Trophoblast cell (in vitro differentiated cells and primary cell): ENCODE measurements at regions not wholly inside any gene's neighbourhood (a gene's known extent, or its start where the extent isn't known, plus 50 kb on each side); places are given as distances from the start of the nearest gene placed in this dataset.

Experiments used
- DNase-seq, 2 donors: peaks; one replicate each; pipeline ENCODE4 v3.0.0-alpha.2; 2016
- H2AFZ ChIP-seq: 2 replicates; pipeline ENCODE4 v1.6.1; 2013; ENCODE audit warnings: low read length, moderate library complexity, mild to moderate bottlenecking; ENCODE audit not compliant: insufficient read depth, poor library complexity
- H2AK5ac ChIP-seq: 2 replicates; pipeline ENCODE4 v1.6.1; 2013; ENCODE audit warnings: mild to moderate bottlenecking, low read length
- H2BK120ac ChIP-seq: 2 replicates; pipeline ENCODE4 v1.6.1; 2013; ENCODE audit warnings: low read length, mild to moderate bottlenecking, moderate library complexity; ENCODE audit not compliant: insufficient read depth, poor library complexity
- H2BK12ac ChIP-seq: 2 replicates; pipeline ENCODE4 v1.6.1; 2013; ENCODE audit warnings: mild to moderate bottlenecking, low read length, moderate library complexity
- H2BK5ac ChIP-seq: 2 replicates; pipeline ENCODE4 v1.6.1; 2013; ENCODE audit warnings: low read length, low read depth, moderate library complexity, mild to moderate bottlenecking; ENCODE audit not compliant: poor library complexity
- H3K14ac ChIP-seq: 2 replicates; pipeline ENCODE4 v1.6.1; 2013; ENCODE audit warnings: mild to moderate bottlenecking, low read length
- H3K18ac ChIP-seq: 2 replicates; pipeline ENCODE4 v1.6.1; 2013; ENCODE audit warnings: mild to moderate bottlenecking, low read length
- H3K23ac ChIP-seq: 2 replicates; pipeline ENCODE4 v1.6.1; 2013; ENCODE audit warnings: low read length
- H3K27ac ChIP-seq: 2 replicates; pipeline ENCODE4 v1.5.1; 2013; ENCODE audit warnings: low read depth, mild to moderate bottlenecking, inconsistent platforms, low read length, moderate library complexity
- H3K27me3 ChIP-seq: 2 replicates; pipeline ENCODE4 v1.6.1; 2013; ENCODE audit warnings: inconsistent platforms, mild to moderate bottlenecking, low read length, moderate library complexity; ENCODE audit not compliant: insufficient read depth
- H3K36me3 ChIP-seq, 2 experiments: 1 replicate in 1 of 2; 2 replicates in 1 of 2; pipeline ENCODE4 v1.6.1; 2013; ENCODE audit warnings: low read length in 2 of 2, mild to moderate bottlenecking in 2 of 2, moderate library complexity in 1 of 2; ENCODE audit not compliant: insufficient read depth in 2 of 2, control insufficient read depth in 1 of 2
- H3K4ac ChIP-seq: 2 replicates; pipeline ENCODE4 v1.6.1; 2013; ENCODE audit warnings: low read depth, mild to moderate bottlenecking, low read length, moderate library complexity
- H3K4me1 ChIP-seq, 2 experiments: 1 replicate in 1 of 2; 2 replicates in 1 of 2; pipeline ENCODE4 v1.6.1; 2013; ENCODE audit warnings: low read length in 2 of 2, mild to moderate bottlenecking in 2 of 2, moderate library complexity in 1 of 2; ENCODE audit not compliant: insufficient read depth in 2 of 2, control insufficient read depth in 1 of 2
- H3K4me2 ChIP-seq: 2 replicates; pipeline ENCODE4 v1.6.1; 2013; ENCODE audit warnings: inconsistent platforms, mild to moderate bottlenecking, low read length, moderate library complexity
- H3K4me3 ChIP-seq: 2 replicates; pipeline ENCODE4 v1.5.1; 2013; ENCODE audit warnings: mild to moderate bottlenecking, low read depth, low read length, inconsistent platforms
- H3K79me1 ChIP-seq: one replicate; pipeline ENCODE4 v1.6.1; 2013; ENCODE audit warnings: low read length
- H3K79me2 ChIP-seq: 2 replicates; pipeline ENCODE4 v1.6.1; 2013; ENCODE audit warnings: low read length, mild to moderate bottlenecking; ENCODE audit not compliant: control insufficient read depth, insufficient read depth, poor library complexity
- H3K9ac ChIP-seq: 2 replicates; pipeline ENCODE4 v1.6.1; 2013; ENCODE audit warnings: mild to moderate bottlenecking, low read length
- H3K9me3 ChIP-seq: 2 replicates; pipeline ENCODE4 v1.6.1; 2013; ENCODE audit warnings: low read depth, mild to moderate bottlenecking, control low read depth, inconsistent platforms, low read length; ENCODE audit not compliant: insufficient read depth
- H4K12ac ChIP-seq: 2 replicates; pipeline ENCODE4 v1.6.1; 2013; ENCODE audit warnings: low read depth, mild to moderate bottlenecking, low read length, moderate library complexity
- H4K8ac ChIP-seq: 2 replicates; pipeline ENCODE4 v1.6.1; 2013; ENCODE audit warnings: low read depth, mild to moderate bottlenecking, low read length, moderate library complexity
- H4K91ac ChIP-seq: one replicate; pipeline ENCODE4 v1.6.1; 2013; ENCODE audit warnings: low read depth, mild to moderate bottlenecking, low read length, moderate library complexity
- WGBS: extraction: QIAGEN DNeasy Blood & Tissue Kit; methylation state at CpG from one replicate; pipeline ENCODE4 v1.1.7; 2013; ENCODE audit warnings: missing lambda C conversion rate; ENCODE audit not compliant: insufficient read length, insufficient coverage; ENCODE audit errors: extremely low coverage; 5-methylcytosine and 5-hydroxymethylcytosine counted together

- Histone ChIP-seq H3K14ac (no peak overlapping the region), H3K4me1 (no peaks in the 10 kb centered on the region), H3K9ac (no peak overlapping the region), H2AFZ (no peak overlapping the region), H3K36me3 (no peaks in the 10 kb centered on the region), H3K4ac (no peak overlapping the region), H3K18ac (no peak overlapping the region), H2AK5ac (no peak overlapping the region), H4K8ac (no peak overlapping the region), H2BK5ac (no peak overlapping the region), H2BK120ac (no peak overlapping the region), H3K9me3 (no peaks in the 10 kb centered on the region), H4K91ac (no peak overlapping the region), H3K79me1 (no peaks in the 10 kb centered on the region), H3K23ac (no peak overlapping the region), H3K4me3 (no peak overlapping the region), H3K27ac (no peak overlapping the region), H4K12ac (no peak overlapping the region), H3K27me3 (no peaks in the 10 kb centered on the region), H3K79me2 (no peaks in the 10 kb centered on the region), H2BK12ac (no peak overlapping the region), H3K4me2 (no peak overlapping the region)
- DNase-seq: no peak
- WGBS: no CpG with 5 or more reads among the region's 5 CpGs
Measured at GRCh38 chr2:18750672-18751554, 161.5 kb upstream of the NT5C1B start.

- no peak overlapping the region for H3K27ac ChIP-seq
- no peaks in the 10 kb centered on the region for H3K79me1 ChIP-seq
- no peak overlapping the region for H3K4ac ChIP-seq
- no peak overlapping the region for H3K18ac ChIP-seq
- no peaks in the 10 kb centered on the region for H3K36me3 ChIP-seq
- WGBS: no CpG with 5 or more reads among the region's 2 CpGs
- no peaks in the 10 kb centered on the region for H3K9me3 ChIP-seq
- H2BK12ac ChIP-seq: no peak overlapping the region
- H3K23ac ChIP-seq: no peak overlapping the region
- no peak overlapping the region for H4K8ac ChIP-seq
- no peak overlapping the region for H3K9ac ChIP-seq
- H4K91ac ChIP-seq: no peak overlapping the region
- H3K79me2 ChIP-seq: no peaks in the 10 kb centered on the region
- H3K4me2 ChIP-seq: no peak overlapping the region
- H3K27me3 ChIP-seq: no peaks in the 10 kb centered on the region
- no peak overlapping the region for H4K12ac ChIP-seq
- no peak overlapping the region for H2BK120ac ChIP-seq
- no peak overlapping the region for H2BK5ac ChIP-seq
- no peak overlapping the region for H2AK5ac ChIP-seq
- no peaks in the 10 kb centered on the region for H3K4me1 ChIP-seq
- H3K14ac ChIP-seq: no peak overlapping the region
- no peak overlapping the region for H3K4me3 ChIP-seq
- DNase-seq: peak; percentile 34 to 75
- H2AFZ ChIP-seq: no peak overlapping the region
Measured at GRCh38 chr2:18749912-18750526, 160.7 kb upstream of the NT5C1B start.

- H4K91ac ChIP-seq: no peak overlapping the region
- H3K79me2 ChIP-seq: no peaks in the 10 kb centered on the region
- H2BK120ac ChIP-seq: no peak overlapping the region
- H3K9ac ChIP-seq: no peak overlapping the region
- H3K4ac ChIP-seq: no peak overlapping the region
- H4K12ac ChIP-seq: no peak overlapping the region
- no peak overlapping the region for H2AFZ ChIP-seq
- no peaks in the 10 kb centered on the region for H3K36me3 ChIP-seq
- H3K4me3 ChIP-seq: no peak overlapping the region
- no peak overlapping the region for H4K8ac ChIP-seq
- no peak overlapping the region for H3K14ac ChIP-seq
- no peaks in the 10 kb centered on the region for H3K9me3 ChIP-seq
- no CpG with 5 or more reads among the region's 6 CpGs for WGBS
- no peak overlapping the region for H2AK5ac ChIP-seq
- H2BK5ac ChIP-seq: no peak overlapping the region
- H3K4me2 ChIP-seq: no peak overlapping the region
- DNase-seq: no peak
- no peak overlapping the region for H3K23ac ChIP-seq
- no peaks in the 10 kb centered on the region for H3K27me3 ChIP-seq
- no peak overlapping the region for H3K27ac ChIP-seq
- no peak overlapping the region for H2BK12ac ChIP-seq
- no peaks in the 10 kb centered on the region for H3K79me1 ChIP-seq
- H3K4me1 ChIP-seq: no peaks in the 10 kb centered on the region
- no peak overlapping the region for H3K18ac ChIP-seq
Measured at GRCh38 chr2:18745431-18746272, 156.3 kb upstream of the NT5C1B start.

DNA sequence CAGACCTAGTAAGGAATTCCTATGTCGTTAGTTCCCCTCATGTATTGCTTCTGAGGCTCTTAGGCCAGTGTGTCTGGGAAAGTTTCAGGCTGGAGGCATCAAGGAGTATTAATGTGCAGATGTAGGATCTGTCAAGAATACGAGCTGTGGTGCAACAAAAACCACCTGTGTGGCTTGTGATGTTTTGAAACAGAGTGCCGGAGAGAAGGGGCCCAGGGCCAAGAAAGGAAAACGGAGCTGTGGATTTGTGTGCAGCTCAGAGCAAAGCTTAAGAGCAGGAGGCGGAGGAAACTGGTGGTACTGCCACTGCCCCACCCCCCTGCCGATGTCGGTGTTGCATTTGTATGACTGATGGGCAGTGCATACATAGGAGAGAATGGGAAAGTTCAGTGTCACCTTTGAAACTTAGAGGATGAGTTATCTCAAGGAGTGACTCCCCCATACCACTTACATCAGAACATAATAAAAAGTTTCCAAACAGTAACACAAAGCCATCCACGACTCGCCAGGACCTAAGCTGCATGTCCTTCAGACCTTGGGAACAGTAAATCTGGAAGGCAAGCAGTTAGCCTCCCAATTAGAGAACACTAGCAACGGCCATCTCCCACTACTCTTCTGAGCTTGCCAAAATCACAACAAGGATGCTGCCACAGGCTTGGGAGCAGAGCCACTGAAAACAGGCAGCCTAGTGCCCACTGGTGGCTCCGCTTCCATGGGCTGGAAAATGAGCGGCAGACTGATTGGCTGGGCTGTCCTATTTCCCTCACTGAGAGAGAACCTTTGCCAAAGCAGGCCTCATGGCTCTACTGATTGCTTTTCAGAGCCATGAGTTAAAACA is 152.7 kb upstream of the NT5C1B start:
- Histone ChIP-seq H4K12ac (no peak overlapping the region), H2AK5ac (no peak overlapping the region), H2BK12ac (no peak overlapping the region), H3K27me3 (no peaks in the 10 kb centered on the region), H2BK5ac (no peak overlapping the region), H3K4me1 (peaks cover 0 to 2% of the 10 kb centered on the region in 2 experiments), H3K14ac (no peak overlapping the region), H3K79me1 (no peaks in the 10 kb centered on the region), H4K8ac (no peak overlapping the region), H4K91ac (no peak overlapping the region), H3K4ac (no peak overlapping the region), H2BK120ac (no peak overlapping the region), H3K18ac (no peak overlapping the region), H3K4me2 (no peak overlapping the region), H3K23ac (no peak overlapping the region), H2AFZ (no peak overlapping the region), H3K4me3 (no peak overlapping the region), H3K9ac (peak overlapping the region; percentile 15), H3K36me3 (no peaks in the 10 kb centered on the region), H3K9me3 (no peaks in the 10 kb centered on the region), H3K27ac (no peak overlapping the region), H3K79me2 (no peaks in the 10 kb centered on the region)
- DNase-seq: no peak
- WGBS: no CpG with 5 or more reads among the region's 12 CpGs
